ENCODE measurements at regions not wholly inside any gene's neighbourhood (a gene's known extent, or its start where the extent isn't known, plus 50 kb on each side); places are given as distances from the start of the nearest gene placed in this dataset.
"Not testable (repeated sequence)": the region's sequence is repeated elsewhere in the genome, so short reads cannot be mapped to it uniquely, and the experiment has no call there.

DNA sequence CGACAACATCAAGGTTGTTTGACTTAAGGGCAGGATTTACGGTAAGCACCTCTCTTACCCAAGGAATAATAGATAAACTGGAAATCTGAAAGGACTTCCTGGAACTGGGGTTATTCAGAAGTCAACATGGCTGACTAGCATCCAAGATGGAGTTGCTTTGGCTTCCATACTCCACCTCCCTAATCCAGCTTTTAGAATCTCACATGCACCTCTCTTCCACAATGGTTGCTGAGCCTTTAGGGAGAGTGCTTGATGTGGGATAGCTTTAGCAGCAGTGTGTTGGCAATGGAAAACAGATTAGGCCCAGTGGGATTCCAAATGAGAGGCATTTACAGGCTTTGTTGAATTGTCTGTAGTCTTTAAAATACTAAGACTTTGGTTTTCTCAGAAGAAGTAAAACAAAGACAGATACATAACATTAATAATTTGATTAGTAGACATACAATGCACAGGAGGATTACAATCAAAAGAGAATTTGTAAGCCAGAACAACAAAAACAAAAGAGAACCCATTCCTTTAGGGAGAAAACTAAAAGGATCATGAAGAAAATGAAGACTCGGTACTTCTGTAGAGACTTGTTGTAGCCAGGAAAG lies 222.0 kb downstream of the HS3ST3B1 start:
- DNase-seq, result no peak

DNA sequence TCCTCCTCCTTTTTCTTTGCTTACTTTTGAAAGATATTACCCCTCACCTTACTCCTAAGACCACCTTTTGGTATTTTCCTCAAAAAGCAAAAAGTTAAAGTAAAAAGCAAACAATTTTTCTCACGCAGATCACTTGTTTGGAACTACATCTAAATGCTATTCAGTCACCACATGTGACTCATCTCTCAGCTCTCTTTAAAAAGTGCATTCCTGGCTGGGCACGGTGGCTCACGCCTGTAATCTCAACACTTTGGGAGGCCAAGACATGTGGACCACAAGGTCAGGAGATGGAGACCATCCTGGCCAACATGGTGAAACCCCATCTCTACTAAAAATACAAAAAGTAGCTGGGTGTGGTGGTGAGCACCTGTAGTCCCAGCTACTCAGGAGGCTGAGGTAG lies 218.0 kb downstream of the HS3ST3B1 start:
- DNase-seq, result not testable (repeated sequence)

DNA sequence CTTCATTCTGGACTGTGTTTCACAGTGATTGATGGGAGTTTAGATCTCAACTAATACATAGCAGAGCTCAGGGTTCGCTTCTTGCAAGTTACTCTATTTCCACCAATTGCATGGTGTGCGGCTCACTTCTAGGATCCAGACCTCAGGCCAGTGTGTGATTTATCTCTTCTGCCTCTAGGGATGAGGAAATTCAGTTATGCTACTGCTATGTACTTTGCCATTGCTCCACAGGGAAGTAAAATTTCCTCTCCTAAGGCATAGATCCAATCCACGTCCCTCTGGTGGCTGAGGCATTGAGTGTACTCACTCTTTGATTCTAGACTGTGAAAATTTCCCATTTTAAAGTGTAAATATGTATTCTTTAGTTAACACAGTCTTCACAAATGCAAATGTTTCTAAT lies 214.1 kb downstream of the HS3ST3B1 start:
- DNase-seq, result no peak

DNA sequence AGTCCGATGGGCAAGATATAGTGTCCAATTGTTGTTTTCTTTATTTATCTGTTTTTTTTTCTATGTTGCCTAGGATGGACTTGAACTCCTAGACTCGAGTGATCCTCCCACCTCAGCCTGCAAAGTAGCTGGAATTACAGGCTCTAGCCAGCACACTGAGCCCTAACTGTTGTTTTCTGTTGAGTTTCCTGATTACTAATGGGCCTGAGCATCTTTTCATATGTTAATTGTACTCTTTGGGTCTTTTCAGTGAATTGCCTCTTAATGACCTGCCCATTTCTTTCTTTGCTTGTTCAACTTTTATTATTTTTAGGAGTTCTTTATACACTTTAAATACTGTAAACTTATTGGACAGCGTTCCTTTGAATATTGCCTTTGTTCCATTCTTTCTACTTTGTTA lies 213.0 kb downstream of the HS3ST3B1 start:
- no peak for DNase-seq

DNA sequence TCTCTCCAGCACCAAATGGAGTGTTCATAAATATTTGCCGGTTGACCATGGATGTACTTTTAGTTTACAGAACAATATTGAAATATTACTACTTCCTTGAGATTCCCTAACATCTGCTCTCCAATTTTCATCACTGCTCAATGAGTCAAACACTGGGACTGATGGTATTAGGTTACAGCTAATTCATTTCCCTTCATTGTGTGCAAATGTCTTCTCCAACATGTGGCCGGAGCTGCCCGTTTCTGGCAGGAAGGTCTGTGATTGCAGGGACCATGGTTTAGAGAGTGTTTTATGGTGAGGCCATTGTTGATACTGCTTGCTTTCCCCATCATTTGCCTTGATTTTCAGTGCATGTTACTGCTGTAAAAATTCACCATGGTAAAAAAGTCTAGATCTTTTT lies 209.3 kb downstream of the HS3ST3B1 start:
- DNase-seq, result no peak

DNA sequence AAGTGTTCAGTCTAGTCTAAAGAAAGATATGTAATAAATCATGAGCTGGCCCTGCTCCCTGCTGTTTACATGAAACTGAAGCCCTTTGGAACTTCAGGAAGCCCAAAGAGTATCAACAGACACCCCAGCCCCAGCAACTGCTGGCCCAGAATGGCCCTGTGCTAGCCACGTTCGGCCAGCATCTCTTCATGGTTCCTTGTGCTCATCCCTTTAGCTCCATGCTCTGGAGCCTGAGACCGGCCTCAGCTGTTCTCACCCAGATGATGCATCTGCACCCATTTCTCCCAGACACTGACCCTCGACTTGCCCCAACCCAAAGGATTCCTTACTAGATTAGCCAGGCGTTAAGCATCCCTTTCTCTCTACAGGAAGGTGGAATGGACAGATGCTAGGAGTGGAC lies 207.3 kb downstream of the HS3ST3B1 start:
- no peak for DNase-seq

DNA sequence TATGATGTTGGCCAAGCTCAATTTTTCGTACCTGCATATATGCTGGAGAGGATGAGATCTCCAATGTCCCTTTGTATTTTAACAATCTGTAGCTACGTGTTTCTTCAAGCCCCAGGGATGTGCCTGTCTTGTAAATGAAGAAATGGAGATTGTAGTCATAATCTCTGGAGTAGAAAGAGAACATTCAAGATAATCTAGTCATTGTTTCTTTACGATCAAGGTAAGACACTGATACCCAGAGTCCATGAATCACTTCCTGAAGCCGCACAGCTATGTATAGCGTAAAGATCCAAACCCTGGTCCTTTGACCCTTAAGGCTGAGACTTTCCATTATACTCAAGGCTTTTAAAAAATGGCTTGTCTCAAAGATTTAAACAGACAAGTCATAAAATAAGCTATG lies 205.5 kb downstream of the HS3ST3B1 start:
- no peak for DNase-seq

DNA sequence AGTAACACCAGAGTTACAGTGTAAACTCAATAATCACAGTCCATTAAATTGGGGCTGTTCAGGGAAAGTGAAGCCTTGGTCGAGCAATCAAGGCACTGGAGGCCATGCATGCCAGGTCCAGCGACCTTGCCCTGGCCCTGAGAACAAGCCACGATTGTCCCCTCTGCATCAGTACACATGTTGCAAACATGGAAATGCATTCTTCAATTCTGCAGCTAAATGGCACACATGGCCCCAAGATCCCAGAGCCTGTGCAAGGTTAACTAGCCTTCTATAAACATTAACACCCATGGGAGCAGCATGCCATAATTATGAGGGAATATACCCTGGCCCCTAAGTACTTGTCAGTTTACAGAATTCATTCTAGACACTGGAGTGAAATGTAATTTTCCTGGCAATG lies 204.7 kb downstream of the HS3ST3B1 start:
- no peak for DNase-seq

DNA sequence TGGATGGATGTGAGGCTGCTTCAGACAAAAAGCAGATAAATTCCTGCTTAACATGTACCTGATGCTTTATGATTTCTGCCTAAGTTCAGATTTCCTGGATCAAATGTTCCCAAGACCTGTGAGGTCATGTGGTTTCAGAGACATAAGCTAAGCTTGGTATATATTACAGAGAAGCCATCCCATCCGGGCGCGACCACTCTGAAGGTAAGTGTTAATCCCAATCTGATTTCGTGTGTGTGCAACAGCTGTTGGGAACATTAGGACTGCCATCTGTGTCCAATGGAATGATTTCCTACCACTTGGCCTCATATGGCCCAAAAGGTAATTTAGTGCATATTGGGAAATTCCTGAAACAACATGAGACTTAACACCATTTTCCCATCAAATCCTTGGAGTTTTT lies 199.1 kb downstream of the HS3ST3B1 start:
- no peak for DNase-seq

DNA sequence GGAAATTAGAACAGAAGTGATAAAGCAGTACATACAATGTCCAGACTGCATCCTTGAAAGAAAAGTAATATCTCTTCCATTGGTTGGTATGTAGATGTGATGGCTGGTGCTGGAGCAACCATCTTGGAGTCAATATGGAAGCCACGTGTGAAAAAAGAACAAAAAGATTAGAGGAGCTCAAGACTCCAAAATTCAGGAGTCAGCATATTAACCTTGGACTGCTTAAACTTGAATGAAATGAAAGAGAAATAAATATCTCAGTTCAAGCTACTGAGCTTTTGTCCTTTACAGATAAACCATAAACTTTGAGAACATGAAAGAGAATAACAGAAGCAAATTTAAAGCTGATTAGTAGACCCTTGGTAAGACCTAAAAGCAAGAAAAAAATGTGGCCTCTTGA lies 197.9 kb downstream of the HS3ST3B1 start:
- DNase-seq, result no peak

DNA sequence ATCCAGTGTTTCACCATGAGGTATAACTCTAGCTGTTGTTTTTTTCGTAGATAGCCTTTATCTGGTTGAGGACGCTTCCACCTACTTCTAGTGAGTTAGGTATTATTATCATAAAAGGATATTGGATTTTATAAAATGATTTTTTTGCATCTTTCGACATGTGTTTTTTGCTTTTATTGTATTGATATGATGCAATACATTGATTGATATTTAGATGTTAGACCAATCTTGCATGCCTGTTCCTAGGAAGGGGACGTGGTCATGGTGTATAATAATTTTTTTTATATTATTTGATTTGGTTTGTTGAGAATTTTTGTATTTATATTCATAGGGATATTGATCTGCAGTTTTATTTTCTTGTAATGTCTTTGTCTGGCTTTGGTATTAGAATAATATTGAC lies 193.3 kb downstream of the HS3ST3B1 start:
- DNase-seq, result no peak

DNA sequence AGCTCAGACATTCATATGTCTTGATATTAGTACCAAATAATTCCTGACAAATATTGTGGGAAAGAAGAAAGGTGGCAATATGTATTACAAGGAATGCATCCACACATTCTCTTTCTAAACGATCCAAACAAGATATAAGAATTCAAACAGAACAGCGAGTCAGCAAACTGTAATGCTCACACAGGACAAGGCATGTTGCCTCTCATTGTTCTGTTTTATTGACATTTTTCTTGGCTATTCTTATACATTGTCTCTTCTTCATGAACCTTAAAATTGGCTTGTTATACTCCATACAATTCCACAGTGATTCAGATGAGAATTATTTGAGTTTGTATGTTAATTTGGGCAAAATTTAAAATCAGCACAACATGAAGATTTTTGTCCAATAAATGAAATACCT lies 189.1 kb downstream of the HS3ST3B1 start:
- no peak for DNase-seq

DNA sequence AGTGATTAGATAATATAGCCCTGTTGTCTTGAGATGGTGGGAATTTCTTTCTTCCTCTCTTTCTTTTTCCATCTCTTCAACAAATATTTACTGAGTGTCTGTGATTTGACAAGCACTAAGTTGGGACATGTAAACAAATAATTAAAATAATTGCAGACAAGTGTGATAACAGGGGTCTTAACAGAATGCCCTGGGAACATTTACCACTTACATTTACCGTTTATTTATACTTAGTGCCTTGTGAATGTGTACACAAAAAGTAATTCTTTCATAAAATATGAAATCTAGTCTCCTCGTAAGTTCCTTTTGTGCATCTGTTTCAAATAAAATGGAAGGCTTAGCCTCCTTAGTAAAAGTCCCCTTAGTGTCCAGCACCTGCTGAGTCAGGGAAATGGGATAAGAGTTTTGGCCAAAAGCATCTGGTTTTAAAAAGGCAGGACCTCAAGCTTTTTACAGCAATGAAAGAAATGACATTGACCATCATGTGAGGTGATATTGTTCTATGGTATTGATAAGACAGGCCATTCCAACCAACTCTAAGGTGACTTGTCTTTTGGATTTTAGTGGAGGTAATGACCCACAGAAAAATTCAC lies 188.2 kb downstream of the HS3ST3B1 start:
- no peak for DNase-seq

DNA sequence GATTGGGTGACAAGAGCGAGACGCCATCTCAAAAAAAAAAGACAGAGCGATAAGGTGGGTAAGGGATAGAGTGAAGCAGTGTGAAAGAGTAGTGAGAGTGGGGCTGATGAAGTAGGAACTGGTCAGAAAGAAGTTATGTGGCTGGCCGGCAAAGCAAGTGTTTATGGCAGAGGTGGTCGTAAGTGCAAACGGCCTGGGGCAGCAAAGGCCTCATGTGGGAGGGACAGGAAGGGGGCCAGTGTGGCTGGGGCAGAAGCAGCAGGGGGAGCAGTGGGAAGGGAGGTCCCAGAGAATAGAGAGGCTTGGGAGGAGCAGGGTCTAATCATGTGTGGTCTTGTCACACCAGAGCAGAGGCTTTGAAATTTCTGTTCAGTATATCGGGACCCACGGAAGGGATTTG lies 186.2 kb downstream of the HS3ST3B1 start:
- DNase-seq, result no peak

DNA sequence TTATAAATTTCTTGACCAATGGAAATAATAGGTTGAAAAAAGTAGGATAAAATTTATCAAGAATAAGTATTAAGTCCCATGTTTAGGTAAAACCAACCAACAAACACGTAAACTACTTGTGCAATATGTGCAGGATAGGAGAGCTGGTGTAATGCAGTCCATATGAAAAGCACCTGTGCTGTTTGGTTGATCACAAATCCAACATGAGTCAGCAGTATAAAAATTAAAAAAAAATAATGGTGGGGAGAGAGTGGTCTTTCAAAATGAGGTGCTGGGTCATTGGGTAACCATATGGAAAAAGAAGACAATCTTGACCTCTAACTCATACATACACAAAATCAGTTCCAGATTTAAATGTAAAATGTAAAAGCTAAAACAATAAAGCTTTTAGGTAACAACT lies 181.8 kb downstream of the HS3ST3B1 start:
- DNase-seq, result no peak

DNA sequence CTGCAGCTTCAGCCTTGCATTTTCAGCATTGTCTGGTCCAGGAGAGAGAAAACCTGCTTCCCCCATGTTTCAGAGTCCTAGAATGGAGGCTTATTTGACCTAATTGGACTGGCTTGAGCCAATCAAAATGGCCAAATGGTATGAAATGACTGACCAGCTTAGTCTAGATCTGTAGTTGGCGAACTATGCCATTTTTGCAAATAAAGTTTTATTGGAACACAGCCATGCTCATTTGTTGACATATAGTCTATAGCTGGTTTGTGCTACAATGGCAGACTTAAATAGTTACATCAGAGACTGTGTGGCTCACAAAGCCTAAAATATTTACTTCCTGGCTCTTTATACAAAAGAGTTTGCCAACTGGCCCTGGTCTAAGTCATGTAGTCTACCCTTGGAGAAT lies 180.8 kb downstream of the HS3ST3B1 start:
- no peak for DNase-seq

DNA sequence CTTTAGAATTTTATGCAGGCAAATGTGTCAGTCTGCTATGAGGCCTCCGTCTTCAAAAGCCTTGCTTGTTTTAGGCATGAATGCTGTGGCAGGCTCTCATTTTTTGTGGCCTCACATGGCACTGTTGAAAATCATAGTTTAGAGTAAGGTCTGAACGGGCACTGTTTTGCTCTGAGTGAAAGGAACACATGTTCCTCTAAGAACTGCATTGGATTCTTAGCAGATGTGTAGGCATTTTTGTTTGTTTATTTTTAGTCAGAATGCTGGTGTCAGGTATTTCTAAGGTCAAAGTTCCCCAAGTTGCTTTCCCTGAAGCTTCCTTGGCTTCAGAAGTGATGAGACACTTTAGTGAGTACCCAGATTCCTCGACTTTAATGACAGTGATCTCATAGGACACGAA lies 173.7 kb downstream of the HS3ST3B1 start:
- DNase-seq, result no peak

DNA sequence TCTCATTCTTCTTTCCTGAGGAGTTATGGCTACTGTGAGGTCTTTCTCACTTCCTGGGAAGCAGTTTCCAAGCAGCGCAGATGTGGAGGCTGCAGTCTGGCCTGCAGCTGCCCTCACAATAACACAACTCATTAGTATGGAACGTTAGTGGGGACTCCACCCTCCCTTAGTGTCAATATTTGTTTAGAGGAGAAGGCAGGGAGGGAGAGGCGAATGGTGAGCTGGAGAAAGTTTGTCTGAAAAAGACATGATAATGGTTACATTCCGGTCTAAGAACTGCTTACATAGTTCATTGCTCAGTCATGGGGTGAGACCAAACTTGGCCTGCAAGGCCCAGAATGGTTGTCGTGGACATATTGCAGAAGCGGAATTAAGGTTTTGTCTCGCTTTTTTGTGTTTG lies 170.2 kb downstream of the HS3ST3B1 start:
- DNase-seq, result no peak

DNA sequence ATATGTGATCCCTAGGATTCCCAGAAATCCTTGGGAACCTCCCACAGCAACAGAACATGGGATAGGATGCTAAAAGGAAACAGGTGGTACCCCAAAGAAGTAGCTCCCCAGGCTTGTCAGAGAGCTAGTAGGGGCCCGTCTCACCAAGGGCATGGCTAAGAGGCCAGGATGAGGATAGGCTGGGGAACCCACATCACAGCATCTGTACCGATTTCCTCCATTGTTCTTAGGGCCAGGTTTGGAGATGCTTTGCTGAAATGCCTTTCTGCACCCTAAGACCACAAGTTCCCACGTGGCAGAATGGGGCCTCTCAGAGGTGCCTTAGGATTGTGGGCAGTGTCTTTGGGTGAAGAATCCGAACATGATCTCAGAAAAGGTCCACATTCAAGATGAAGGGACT lies 169.5 kb downstream of the HS3ST3B1 start:
- no peak for DNase-seq

DNA sequence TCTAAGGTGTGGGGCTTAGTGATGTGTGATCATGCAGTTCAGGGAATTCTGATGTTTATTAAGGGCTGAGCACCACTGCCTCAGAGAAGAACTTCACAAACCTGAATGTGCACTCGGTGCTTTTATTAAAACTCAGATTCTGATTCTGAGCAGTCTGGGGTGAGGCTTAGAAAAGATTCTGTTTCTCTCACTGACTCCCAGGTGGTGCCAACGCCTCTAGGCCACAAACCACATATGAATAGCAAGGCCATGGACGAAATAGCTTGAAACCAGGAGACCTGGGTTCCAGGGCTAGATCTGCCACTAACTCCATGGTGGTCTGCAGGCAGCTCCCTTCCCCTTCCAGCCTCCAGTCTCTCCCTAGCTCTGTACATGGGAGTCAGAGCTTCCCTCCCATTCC lies 169.1 kb downstream of the HS3ST3B1 start:
- no peak for DNase-seq

DNA sequence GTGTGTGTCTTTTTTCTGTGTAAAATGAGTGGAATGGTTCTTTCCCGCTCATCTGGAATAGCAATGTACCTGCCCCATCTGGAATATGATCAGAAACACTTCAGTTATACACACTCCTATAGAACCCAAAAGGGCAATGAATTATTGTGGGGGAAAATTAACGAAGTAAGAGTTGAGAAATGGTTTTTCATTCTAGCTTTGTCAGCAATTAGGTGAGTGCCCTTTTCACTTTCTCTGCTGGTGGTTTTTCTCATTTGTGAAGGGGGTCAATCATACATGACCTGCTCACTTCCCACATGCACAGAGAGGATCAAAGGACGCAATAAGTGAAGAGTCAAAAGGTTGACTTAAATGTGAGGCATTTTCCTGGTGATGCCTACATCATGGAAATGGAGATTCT lies 168.0 kb downstream of the HS3ST3B1 start:
- DNase-seq, result no peak

DNA sequence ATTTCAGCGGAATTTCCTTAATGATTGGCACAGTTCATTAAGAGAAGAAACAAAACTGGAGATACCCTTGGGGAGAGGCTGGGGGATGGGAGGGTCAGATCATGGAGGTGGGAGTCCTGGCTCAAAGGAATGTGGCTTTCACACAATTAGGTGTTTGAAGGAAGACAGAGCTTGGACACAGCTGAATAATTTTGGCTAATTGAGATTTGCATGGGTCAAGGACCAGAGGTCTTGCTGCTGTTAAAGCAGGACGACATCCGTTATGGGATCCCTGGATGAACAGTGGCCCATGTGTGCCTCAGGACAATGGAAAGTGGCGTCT lies 160.3 kb downstream of the HS3ST3B1 start:
- no peak for DNase-seq

DNA sequence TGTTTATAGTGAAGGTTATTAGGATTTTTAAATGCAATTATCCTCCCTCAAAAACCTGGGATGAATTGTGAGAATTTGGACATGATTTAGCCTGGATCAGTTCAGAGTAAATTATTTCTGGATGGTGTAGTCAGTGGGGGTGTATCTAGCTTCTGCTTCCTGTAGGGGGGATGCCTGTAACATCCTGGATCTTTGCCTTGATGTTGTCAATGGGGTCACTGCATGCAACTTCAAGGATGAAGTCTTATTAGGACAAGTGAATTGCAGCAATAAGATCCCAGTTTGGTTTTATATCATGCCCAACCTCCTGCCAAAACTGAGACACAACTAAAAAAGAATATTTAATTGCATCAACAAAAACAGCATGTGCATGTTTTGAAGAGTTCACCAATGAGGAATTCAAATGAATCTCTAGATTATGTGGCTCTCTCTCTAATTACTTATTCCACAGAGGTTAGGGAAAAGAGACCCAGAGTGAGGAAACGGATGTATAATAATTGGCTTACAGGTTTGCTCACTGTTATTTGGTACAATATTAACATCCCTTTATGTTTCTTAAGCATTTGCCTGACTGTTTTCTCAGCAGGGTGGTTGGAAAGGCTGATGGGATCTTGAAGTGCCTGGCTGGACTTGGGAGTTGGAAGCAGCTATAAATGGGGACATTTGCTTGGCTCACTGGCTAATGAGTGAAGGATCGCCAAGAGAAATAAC lies 159.8 kb downstream of the HS3ST3B1 start:
- no peak for DNase-seq

DNA sequence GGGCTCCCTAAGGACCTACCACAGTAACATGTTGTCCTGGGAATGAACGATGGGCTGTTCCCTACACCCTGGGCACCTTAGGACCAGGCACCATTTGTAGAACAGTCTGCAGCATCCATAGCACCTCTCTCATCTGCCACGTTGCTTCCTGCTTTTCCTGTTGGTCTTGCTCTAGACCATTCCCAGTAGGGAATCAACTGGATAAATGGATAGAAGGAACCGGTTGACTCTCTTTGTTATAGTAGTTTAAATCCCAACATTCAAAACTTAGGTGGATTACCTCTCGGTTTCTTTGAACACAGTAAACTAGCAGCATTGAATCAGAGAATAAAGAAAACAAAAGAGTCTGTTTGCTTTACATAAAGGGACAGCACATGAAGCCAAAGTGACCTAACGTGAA lies 159.1 kb downstream of the HS3ST3B1 start:
- DNase-seq, result no peak

DNA sequence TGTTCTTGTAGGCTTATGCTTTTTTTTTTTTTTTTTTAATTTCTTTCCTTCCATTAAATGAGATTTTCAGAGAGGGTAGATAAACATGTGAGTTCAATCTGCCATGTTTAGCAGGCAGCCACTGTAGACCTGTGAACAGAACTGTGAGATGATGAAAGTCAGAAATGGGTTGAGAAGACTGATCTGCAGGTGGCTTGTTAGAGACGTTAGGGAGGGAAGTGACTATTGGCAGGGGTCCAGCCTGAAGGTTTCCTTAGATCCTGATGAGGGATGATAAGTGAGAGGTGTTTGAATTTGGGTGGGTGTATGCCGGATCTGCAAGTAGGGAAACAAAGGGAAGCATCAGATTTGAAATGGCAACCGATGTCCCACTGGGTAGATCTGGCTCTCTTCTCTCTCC lies 157.8 kb downstream of the HS3ST3B1 start:
- no peak for DNase-seq

Measured in activated gamma-delta T cell treated with Interleukin-2 at 50 U/mL for 16 hours (primary cell).